IPS-18c (cell line): ENCODE measurements at regions not wholly inside any gene's neighbourhood (a gene's known extent, or its start where the extent isn't known, plus 50 kb on each side); places are given as distances from the start of the nearest gene placed in this dataset.
"Not testable (repeated sequence)": the region's sequence is repeated elsewhere in the genome, so short reads cannot be mapped to it uniquely, and the experiment has no call there.

Source experiments
- H3K4me3 ChIP-seq: 2 replicates; pipeline ENCODE4 v1.7.0; 2013; ENCODE audit warnings: low read depth, mild to moderate bottlenecking, low read length, moderate library complexity; ENCODE audit not compliant: insufficient read depth
- H3K9me3 ChIP-seq: one replicate; pipeline ENCODE4 v1.6.1; 2013; ENCODE audit warnings: mild to moderate bottlenecking, low read length, moderate library complexity; ENCODE audit not compliant: control insufficient read depth, insufficient read depth

DNA sequence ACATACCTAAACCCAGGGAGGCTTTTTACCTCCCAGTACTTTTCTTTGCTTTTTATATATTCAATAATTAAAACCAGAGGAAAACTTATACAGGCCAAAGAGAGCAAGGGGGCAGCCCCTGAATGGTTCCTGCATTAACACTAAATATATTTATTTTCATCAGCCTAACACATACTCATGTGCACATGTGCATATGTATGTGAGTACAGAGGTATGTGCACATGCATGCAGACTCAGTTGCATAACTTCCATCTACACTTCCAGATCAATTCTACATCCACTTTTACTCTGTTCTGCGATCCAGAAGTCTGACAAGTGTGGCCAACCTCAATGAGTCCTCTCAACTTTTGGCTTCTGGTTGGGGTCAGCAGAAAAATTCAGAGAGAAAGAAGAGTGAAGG is 794.2 kb downstream of the DHX35 start:
- H3K9me3 ChIP-seq: no peaks in the 10 kb centered on the region
- H3K4me3 ChIP-seq: no peak overlapping the region

DNA sequence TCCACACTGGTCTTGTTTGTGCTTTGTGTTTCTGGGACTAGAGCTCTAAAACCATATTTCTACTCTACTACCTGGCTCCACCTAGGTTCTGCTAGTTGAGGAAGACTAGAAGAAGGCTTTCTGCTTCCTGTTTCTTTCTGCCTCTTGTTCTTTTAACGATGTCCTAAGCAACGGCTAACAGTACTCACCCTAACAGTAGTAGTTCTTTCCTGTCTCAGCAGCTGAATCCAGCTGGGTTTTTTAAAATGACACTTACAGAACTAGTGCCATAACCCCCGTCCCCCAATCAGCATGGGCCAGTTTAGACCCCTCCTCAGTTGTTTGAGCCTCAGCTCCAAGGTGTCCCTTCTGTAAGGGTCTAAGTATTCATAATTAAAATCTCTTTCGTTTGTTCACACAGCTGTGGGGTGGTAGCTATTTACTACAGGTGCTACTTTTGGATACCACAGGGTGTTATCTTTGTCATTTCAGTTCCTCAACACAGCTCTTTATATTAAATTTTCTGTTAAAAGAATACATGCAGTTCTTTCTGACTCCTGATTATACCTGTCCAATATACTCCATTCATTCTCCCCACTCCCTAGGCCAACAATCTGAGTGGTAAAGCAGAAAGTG is 790.2 kb downstream of the DHX35 start:
- no peaks in the 10 kb centered on the region for H3K9me3 ChIP-seq
- no peak overlapping the region for H3K4me3 ChIP-seq

DNA sequence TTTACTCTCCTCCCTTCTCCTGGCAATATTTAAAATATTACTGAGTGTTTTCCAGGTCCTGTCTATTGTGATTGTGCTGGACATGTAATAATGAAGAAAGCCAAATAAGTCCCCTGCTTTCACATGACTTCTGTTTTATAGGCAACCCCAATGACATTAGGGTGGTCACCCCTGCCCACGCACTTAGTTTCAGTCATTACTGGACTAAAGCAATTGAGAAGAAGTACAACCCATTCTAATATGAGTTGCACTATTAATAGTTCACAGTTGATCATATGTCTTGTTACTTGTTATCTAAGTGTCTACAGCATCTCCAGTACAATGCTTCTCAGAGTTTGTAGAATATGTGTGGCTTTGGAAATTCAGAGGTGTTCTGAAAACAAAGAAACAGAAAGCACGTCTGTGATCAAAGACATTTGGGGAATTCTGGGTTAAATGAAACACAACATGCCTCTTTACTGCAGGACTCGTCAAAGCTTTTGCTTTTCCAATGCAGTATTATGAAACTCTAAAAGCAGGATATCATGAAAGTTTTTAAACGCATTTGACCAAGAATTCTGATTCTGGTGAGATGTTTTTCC is 789.5 kb downstream of the DHX35 start:
- Histone ChIP-seq H3K9me3 (no peaks in the 10 kb centered on the region), H3K4me3 (no peak overlapping the region)

DNA sequence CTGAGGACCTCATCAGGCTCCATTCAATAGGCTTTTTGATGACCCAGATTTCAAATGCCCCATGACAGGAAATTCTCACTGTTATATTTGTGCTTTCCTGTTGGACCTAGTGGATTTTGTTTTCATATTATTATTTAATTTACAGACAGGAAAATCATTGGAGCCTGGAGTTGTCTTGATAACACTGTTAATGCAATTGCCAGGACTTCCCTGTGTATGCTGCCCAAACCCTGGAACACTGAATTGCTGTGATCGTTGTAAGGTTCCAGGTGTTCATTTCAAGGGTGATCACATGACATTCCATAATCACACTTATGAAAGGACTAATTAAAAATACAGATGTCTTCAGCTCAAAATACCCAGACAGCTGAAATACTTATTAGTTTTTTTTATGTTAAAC is 783.2 kb downstream of the DHX35 start:
- Histone ChIP-seq H3K4me3 (no peak overlapping the region), H3K9me3 (no peaks in the 10 kb centered on the region)

DNA sequence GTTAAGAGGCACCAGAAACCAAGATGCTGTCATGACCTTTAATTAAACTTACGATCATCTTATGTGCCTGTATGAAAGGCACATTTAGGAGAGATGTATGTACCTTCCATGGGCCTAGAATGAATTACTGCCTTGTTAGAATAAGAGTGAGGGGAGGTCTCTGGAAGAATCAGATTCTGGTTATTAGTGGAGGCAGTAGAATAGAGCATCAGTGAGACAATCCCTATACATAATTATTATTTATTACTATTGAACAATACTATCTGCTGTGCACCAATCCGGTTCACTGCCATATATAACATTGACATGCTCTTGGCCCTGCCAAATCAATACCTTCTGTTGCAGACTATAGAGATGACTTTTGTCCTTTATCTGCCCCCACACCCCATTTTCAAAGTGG is 776.5 kb downstream of the DHX35 start:
- Histone ChIP-seq H3K4me3 (no peak overlapping the region), H3K9me3 (no peaks in the 10 kb centered on the region)

DNA sequence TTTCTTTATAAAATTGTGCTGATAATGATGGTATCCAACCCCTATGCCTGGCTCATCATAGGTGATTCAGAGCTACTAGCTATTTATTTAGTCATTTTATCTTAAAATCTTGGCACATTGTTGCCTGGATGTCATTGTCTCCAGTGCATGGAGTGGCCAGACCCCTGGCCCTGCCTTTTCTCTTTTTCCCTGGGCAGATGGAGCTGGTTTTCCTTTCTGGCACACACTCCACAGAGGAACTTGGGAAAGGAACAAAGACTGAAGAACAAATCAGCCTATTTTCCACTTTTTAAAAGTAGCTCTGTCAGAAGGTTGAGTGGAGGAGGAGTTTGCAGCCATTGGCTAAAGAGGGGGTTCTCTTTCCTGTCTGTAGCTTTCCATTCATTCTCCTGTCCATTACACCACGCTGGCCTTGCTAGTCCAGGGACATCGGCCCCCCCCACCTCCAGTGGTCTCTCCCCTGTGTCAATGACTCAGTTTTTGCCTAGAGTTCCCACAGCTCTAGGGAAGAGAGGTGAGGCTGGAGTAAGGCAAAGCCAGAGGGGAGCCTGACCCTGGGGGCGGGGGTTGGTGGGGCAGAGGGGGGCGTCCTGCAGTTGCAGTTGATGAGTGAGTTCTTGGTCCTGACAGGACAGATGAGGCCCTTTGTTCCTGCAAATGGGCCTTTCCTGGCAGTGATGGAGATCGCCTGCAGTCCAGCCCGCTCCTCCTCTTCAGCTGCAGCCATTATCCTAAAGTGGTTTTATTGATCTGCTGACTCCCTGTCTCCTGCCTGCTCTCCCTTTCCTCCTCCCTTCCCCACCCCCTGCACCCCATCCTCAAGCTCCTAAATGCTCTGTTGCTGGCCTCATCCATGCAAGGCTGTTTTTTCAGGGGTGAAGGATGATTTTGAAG is 774.5 kb downstream of the DHX35 start:
- no peak overlapping the region for H3K4me3 ChIP-seq

DNA sequence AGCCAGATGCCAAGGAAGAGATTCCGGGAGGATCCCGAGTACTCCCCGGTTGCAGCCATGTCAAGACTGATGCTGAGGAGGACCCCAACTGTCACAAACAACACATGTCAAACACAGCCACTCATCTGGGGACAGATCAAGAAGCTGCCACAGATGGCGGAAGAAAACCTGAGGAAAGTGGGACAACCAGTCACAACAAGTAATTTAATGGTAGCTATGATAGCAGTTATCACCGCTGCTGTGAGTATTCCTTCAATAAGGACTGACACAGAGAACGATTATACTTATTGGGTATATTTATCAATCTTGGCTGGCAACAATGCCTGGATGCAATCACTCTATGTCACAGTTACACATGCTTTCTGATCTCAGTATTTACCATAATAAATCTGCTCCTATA is 763.4 kb downstream of the DHX35 start:
- not testable (repeated sequence) for H3K9me3 ChIP-seq, H3K4me3 ChIP-seq

More for the DNA sequence above, 774.5 kb downstream of the DHX35 start:
- no peaks in the 10 kb centered on the region for H3K9me3 ChIP-seq

DNA sequence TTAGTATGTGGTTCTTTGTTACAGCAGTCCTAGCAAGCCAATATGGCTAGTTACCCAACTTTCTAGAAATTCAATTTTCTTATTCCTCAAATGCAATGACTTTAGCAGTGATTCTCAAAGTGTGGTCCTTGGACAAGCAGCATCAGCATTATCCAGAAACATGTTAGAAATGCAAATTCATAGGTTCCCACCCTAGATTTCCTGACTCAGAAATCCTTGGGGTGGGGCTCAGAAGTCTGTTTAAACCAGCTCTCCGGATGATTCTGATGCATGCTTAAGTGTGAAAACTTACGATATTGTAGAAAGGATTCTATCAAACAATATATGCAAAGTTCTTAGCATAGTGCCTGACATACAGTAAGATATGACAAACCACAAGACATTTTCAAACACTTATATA is 757.1 kb downstream of the DHX35 start:
- no peak overlapping the region for H3K4me3 ChIP-seq
- peaks cover 3% of the 10 kb centered on the region for H3K9me3 ChIP-seq

DNA sequence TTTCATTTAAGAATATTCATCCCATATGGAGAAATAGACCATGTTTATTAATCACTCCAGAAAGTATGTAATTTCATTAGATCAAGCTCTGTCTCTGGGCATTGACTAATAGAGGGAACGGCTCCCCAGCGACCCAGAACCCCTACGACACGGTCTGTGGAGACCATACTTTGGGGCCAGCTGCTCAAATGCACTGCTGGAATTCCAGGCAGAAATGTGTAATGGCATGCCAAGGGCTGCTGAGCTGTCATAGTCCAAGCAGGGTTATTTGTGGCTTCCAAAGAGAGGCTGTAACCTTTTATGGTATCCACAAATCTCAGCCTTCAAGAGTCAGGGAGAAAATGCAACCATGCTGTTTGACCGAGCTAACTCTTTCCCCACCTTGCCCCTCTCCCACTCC is 755.8 kb downstream of the DHX35 start:
- Histone ChIP-seq H3K9me3 (peaks cover 3% of the 10 kb centered on the region), H3K4me3 (no peak overlapping the region)

DNA sequence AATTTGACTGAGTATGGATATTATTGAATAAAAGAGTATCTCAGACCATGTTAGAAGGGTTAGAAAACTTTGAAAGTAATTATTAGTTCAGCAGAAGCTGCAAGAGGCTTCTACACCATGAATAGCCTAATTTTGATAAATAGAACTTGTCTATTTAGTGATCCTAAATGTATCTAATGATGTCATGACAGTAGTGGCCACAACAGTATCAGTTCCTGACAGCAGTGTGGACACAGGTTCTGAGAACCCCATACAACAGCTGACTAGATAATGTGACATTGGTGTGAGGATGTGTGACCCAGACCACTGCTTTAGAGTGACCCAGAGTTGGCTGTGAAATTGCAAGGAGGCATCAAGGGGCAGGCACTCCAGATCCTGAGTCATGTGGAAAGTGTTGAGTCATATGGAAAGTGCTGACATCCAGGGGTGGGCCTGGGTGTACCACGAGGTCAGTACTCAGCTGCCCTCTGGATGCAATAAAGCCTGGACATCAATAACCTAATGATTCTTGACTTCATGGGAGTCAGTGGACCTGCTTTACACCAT is 754.7 kb downstream of the DHX35 start:
- no peaks in the 10 kb centered on the region for H3K9me3 ChIP-seq
- H3K4me3 ChIP-seq: no peak overlapping the region

DNA sequence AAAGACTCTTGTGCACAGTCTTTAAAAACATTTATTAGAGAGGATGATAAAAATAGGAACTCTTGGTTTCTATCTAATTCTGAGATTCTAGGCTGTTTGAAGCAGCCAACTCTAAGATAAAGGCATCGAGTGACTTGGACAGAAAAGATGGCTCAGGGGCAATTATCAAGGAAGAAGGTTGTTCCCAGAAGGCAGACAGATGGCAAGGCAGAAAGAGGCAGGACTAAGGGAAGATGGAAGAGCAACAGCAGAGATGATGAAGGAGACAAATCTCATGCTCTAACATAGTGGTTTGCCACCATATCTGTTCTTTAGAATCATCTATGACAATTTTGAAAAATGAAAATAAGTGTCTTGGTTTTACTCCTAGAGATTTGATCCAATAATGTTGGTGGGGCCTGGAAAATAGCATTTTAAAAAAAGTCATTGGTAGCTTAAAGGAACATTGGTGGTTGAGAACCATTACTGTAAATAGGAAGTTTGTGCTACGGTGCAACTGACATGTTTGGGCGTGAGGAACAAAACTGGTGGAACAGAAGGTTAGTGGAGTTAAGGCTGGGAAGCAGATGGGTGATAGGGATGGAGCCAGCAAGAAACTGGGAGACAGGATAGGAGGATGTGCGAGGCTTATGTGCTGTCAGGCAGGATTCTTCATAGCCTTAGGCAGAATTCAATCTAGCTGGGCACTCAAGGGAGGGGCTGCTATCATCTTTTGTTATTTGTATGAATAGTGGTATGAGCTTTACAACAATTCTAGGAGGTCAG is 751.1 kb downstream of the DHX35 start:
- H3K4me3 ChIP-seq: no peak overlapping the region
- no peaks in the 10 kb centered on the region for H3K9me3 ChIP-seq

DNA sequence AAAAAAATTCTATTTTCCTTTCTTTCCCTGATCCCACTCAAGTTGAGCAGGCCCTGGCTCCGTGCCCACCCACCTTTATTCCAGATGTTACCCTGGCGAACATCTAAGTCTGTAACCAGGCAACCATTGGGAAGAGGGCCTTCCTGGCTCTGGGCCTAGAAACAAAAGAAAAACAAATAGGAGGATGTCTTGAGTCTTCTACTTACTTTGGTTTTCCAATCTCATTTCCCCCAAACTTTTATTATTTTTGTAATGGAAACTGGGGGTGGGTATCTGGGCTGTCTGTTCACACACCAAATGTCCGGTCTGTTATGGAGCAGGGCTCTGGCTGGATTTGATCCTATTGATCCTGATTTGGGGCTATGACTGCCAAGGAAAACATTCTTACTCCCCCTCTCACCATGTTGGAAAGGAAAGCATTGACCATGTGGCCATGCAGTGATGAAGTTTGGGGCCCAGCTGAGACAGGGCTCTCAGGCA is 744.1 kb downstream of the DHX35 start:
- Histone ChIP-seq H3K9me3 (no peaks in the 10 kb centered on the region), H3K4me3 (no peak overlapping the region)

DNA sequence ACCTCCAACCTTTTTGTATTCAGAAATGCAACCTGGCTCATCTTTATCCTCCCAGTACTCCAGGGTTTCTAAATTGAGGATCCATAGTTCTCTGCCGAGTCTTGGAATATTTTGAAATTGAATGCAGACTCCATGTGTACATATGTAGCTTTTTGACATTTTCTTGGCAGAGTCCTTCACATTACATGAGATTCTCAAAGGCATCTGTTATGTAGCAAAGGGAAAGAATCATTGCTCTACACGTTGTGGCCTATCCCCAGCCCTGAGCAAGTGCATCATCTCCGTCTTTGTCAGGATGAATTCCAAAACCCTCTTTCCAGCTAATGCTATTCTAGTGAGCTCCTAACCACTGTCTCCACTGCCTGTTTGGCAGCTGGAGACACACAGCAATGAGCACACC is 742.9 kb downstream of the DHX35 start:
- H3K4me3 ChIP-seq: no peak overlapping the region
- no peaks in the 10 kb centered on the region for H3K9me3 ChIP-seq

DNA sequence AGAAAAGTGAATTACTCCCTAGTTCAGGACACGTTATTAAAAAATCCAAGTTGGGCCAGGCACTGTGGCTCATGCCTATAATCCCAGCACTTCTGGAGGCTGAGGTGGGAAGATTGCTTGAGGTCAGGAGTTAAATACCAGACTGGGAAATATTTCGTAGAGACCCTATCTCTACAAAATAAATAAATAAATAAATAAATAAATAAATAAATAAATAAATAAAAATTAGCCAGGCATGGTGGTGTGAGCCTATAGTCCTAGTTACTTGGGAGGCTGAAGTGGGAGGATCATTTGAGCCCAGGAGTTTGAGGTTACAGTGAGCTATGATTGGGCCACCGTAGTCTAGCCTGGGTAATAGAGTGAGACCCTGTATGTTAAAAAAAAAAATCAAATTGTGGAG is 741.2 kb downstream of the DHX35 start:
- H3K4me3 ChIP-seq, H3K9me3 ChIP-seq: not testable (repeated sequence)

DNA sequence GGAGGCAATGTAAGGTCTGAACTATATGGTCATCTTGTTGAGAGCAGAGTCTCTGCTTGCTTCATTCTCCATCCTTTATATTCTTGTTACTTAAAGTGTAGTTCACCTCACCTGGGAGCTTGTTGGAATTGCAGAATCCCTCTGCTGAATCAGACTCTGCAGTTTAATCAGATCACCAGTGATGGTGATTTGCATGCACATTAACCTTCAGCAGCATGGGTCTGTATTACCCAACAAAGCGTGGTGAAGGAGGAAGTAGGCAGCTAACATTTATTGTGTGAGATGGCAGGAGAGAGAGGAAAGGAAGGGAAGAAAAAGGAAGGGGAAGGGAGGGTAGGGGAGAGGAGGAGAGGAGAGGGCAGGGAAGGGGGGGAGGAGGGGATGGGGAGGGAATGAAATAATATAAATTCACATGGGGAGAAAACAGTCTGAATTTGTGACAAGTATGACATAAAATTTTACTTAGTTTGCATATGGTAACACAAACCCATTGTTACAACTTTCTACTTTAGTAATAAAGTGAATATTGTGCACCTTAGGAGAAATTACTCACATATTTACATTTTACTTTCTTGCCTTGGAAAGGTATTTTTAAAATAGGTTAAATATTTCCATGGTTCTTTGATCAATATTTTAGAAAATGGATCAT is 740.7 kb downstream of the DHX35 start:
- Histone ChIP-seq H3K4me3 (no peak overlapping the region), H3K9me3 (no peaks in the 10 kb centered on the region)

DNA sequence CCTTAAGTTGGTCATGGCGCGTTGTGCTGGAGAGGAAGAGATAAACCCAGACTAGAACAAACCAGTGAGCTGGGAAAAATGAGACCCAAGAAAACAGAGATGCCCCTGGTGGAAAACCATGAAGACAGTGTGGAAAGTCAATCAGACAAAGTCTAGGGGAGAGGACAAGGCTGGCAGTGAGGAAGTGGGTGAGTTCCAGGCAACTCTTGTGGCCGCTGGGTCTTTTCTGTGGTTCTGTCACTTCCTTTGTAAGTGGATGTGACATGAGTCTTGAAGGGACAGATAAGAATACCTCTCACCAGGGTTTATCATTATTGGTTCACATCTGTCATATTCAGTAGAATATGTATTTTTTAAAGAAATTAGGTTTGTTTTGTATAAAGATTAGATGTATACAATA is 738.4 kb downstream of the DHX35 start:
- Histone ChIP-seq H3K9me3 (no peaks in the 10 kb centered on the region), H3K4me3 (no peak overlapping the region)

DNA sequence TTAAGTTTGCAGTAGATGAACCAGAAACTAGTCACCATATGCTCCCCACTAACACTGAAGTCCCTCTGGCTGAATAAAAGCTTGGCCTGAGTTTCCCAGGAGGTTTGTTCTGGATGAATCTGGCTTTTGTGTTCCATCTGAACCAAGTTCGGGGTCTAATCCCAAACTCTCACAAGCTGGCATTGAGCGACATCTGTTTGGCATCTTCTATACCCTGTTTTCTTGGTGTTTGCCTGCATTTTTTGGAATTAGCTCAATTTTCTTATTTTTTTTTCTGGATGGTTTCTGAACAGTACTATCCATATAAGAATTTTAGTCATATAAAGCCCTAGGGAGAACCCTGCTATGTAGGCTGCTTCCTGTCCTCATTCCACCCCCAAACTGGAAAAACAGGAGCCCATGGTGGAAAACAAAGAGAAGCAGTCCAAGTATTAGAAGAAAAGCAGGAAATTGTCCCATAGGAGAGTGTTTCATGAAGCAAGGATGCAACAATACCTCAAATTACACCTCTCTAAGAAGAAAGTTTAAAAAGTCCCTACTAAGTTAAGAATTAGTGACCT is 737.1 kb downstream of the DHX35 start:
- H3K9me3 ChIP-seq: no peaks in the 10 kb centered on the region
- H3K4me3 ChIP-seq: no peak overlapping the region
